MM.1S (cell line): ENCODE measurements at regions not wholly inside any gene's neighbourhood (a gene's known extent, or its start where the extent isn't known, plus 50 kb on each side); places are given as distances from the start of the nearest gene placed in this dataset.
"Not testable (repeated sequence)": the region's sequence is repeated elsewhere in the genome, so short reads cannot be mapped to it uniquely, and the experiment has no call there.

Experiments used
- DNase-seq: peaks from one replicate; pipeline ENCODE4 v3.0.0-alpha.2; 2015
- H2AFZ ChIP-seq: fragments of 300-600 bp; sonication (generic); 2 replicates; pipeline ENCODE4 v1.6.0; 2016; ENCODE audit warnings: antibody characterized with exemption, low read length
- H3F3A ChIP-seq: fragments of 300-600 bp; sonication (generic); 2 replicates; pipeline ENCODE4 v1.6.1; 2016; ENCODE audit warnings: mild to moderate bottlenecking, antibody characterized with exemption, low read length, moderate library complexity, mixed read lengths; ENCODE audit not compliant: insufficient read depth
- H3K27ac ChIP-seq: fragments of 300-600 bp; sonication (generic); 2 replicates; pipeline ENCODE4 v1.5.1; 2016; ENCODE audit warnings: mild to moderate bottlenecking, low read length
- H3K27me3 ChIP-seq: fragments of 300-600 bp; sonication (generic); replicated peaks from 2 replicates; pipeline ENCODE4 v1.6.0; 2016; ENCODE audit warnings: low read length; ENCODE audit not compliant: insufficient read depth
- H3K36me3 ChIP-seq: fragments of 300-600 bp; sonication (generic); replicated peaks from 2 replicates; pipeline ENCODE4 v1.6.1; 2016; ENCODE audit warnings: mild to moderate bottlenecking, low read length, mixed read lengths; ENCODE audit not compliant: insufficient read depth
- H3K4me1 ChIP-seq: fragments of 300-600 bp; sonication (generic); 2 replicates; pipeline ENCODE4 v1.6.1; 2016; ENCODE audit warnings: low read length, mixed read lengths
- H3K4me2 ChIP-seq: fragments of 300-600 bp; sonication (generic); 2 replicates; pipeline ENCODE4 v1.6.0; 2016; ENCODE audit warnings: low read depth, low read length
- H3K4me3 ChIP-seq: fragments of 300-600 bp; sonication (generic); 2 replicates; pipeline ENCODE4 v1.5.1; 2016; ENCODE audit warnings: low read length, mixed read lengths
- H3K79me2 ChIP-seq: fragments of 300-600 bp; sonication (generic); 2 replicates; pipeline ENCODE4 v1.6.1; 2016; ENCODE audit warnings: mixed run types, low read length, mixed read lengths
- H3K9ac ChIP-seq: fragments of 300-600 bp; sonication (generic); 2 replicates; pipeline ENCODE4 v1.6.1; 2016; ENCODE audit warnings: low read length, mixed read lengths
- H3K9me2 ChIP-seq: fragments of 300-600 bp; sonication (generic); replicated peaks from 2 replicates; pipeline ENCODE4 v1.6.1; 2016; ENCODE audit warnings: mild to moderate bottlenecking, low read length, mixed read lengths; ENCODE audit not compliant: insufficient read depth
- H3K9me3 ChIP-seq: fragments of 300-600 bp; sonication (generic); replicated peaks from 2 replicates; pipeline ENCODE4 v1.6.1; 2016; ENCODE audit warnings: mild to moderate bottlenecking, low read length, mixed read lengths; ENCODE audit not compliant: insufficient read depth
- H4K20me1 ChIP-seq: fragments of 300-600 bp; sonication (generic); 2 replicates; pipeline ENCODE4 v1.6.1; 2016; ENCODE audit warnings: mild to moderate bottlenecking, low read length, moderate library complexity, mixed read lengths; ENCODE audit not compliant: insufficient read depth
- EZH2 ChIP-seq: fragments of 300-600 bp; sonication (generic); optimal IDR thresholded peaks from 2 replicates; pipeline ENCODE3; 2017; ENCODE audit warnings: low read depth, mild to moderate bottlenecking, antibody characterized with exemption, low read length, mixed read lengths
- EZH2phosphoT487 ChIP-seq: fragments of 300-600 bp; sonication (generic); IDR thresholded peaks from 2 replicates; pipeline ENCODE4 v1.6.1; 2018; ENCODE audit warnings: antibody characterized with exemption, low read length
- TF ChIP-seq, protein P1 (sequence below): fragments of 300-600 bp; sonication (generic); IDR thresholded peaks from 2 replicates; pipeline ENCODE4 v1.5.1; 2016; ENCODE audit warnings: antibody characterized with exemption, low read length, mixed read lengths

DNA sequence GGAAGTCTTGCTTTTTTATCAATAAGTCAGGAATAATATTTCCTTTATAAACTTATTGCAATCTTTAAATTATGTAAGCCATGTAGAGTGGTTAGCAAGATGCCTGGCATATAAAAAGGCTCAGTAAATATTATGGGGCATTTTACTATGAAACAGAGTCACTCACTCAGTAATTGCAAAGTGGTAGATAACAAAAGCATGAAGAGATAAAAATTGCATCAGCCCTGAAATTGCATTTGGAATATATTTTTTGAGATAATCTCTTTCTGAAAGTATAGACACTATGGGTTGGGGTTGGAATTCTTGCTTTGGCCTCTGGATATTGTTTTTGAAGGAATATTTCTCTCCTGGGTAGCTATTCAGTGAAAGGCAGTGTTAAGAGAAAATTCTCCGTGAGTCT lies 188.6 kb downstream of the JRKL start:
- no peaks in the 10 kb centered on the region for H3K79me2 ChIP-seq

DNA sequence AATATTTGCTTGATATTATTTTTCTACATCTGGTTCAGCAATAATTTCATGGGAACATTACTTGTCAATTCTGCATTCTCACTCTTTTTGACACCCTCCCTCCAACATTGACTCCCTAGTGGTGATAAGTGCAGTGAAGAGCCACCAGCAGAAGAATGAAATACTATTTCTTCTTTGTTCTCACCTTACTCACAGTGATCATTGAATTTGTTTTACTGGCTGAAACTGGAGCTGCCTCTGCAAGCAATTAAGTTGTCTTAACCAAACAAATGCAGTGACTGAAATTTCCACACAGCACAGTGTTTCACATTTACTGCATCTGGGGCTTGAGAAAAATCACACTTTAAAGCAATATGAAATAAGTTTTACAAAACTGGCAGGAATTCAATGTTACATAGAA lies 189.8 kb downstream of the JRKL start:
- no peak for DNase-seq
- Histone ChIP-seq H3K4me1 (no peaks in the 10 kb centered on the region), H3K9me3 (no peaks in the 10 kb centered on the region), H3K9me2 (no peaks in the 10 kb centered on the region), H2AFZ (no peak overlapping the region), H3K4me3 (no peak overlapping the region), H3K27me3 (no peaks in the 10 kb centered on the region), H3F3A (no peaks in the 10 kb centered on the region), H3K4me2 (no peak overlapping the region), H3K9ac (no peak overlapping the region), H3K27ac (no peak overlapping the region), H4K20me1 (no peaks in the 10 kb centered on the region), H3K79me2 (no peaks in the 10 kb centered on the region), H3K36me3 (no peaks in the 10 kb centered on the region)
- no peak for TF ChIP-seq EZH2
- TF ChIP-seq, protein P1, sequence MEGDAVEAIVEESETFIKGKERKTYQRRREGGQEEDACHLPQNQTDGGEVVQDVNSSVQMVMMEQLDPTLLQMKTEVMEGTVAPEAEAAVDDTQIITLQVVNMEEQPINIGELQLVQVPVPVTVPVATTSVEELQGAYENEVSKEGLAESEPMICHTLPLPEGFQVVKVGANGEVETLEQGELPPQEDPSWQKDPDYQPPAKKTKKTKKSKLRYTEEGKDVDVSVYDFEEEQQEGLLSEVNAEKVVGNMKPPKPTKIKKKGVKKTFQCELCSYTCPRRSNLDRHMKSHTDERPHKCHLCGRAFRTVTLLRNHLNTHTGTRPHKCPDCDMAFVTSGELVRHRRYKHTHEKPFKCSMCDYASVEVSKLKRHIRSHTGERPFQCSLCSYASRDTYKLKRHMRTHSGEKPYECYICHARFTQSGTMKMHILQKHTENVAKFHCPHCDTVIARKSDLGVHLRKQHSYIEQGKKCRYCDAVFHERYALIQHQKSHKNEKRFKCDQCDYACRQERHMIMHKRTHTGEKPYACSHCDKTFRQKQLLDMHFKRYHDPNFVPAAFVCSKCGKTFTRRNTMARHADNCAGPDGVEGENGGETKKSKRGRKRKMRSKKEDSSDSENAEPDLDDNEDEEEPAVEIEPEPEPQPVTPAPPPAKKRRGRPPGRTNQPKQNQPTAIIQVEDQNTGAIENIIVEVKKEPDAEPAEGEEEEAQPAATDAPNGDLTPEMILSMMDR: no peak
- TF ChIP-seq EZH2phosphoT487: no peak

More for the DNA sequence above, 188.6 kb downstream of the JRKL start:
- Histone ChIP-seq H2AFZ (no peak overlapping the region), H3K9me3 (no peaks in the 10 kb centered on the region), H3K4me1 (no peaks in the 10 kb centered on the region), H3K27me3 (no peaks in the 10 kb centered on the region), H4K20me1 (no peaks in the 10 kb centered on the region), H3K27ac (no peak overlapping the region), H3K4me3 (no peak overlapping the region), H3K9ac (no peak overlapping the region), H3F3A (no peaks in the 10 kb centered on the region), H3K4me2 (no peak overlapping the region), H3K9me2 (no peaks in the 10 kb centered on the region), H3K36me3 (no peaks in the 10 kb centered on the region)
- TF ChIP-seq EZH2 (no peak), EZH2phosphoT487 (no peak)
- TF ChIP-seq, protein P1: no peak
- no peak for DNase-seq

DNA sequence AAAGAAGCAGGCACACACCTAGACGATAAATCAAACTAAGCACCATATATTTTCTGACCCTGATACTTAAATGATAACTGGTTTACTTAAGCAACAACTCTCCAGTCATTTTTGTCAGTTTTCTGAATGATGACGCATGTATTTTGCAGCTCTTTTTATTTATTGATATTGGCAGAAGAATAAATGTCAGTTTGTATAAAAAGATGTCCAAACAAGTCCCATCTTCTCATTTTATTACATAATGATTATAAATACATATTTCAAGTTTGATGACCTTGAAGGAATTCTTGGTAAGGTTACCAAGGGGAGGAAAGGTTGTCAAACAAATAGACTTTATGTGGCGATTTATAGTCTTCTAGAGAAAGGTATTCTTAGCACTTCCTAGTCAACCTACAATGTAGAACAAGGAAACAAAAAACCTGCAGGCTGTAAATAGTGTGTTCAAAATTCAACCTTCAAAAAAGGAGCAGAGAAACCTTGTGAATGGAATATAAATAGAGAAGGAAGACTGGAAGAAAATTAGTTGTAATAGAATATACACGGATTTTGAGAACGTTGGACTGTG lies 190.7 kb downstream of the JRKL start:
- Histone ChIP-seq H3K9me2 (no peaks in the 10 kb centered on the region), H3K4me1 (no peaks in the 10 kb centered on the region), H3K79me2 (no peaks in the 10 kb centered on the region), H3K9me3 (no peaks in the 10 kb centered on the region), H3K4me3 (no peak overlapping the region), H3K4me2 (no peak overlapping the region), H2AFZ (no peak overlapping the region), H3K36me3 (no peaks in the 10 kb centered on the region), H3K9ac (no peak overlapping the region), H4K20me1 (no peaks in the 10 kb centered on the region), H3K27ac (no peak overlapping the region), H3K27me3 (no peaks in the 10 kb centered on the region), H3F3A (no peaks in the 10 kb centered on the region)
- no peak for DNase-seq
- TF ChIP-seq EZH2phosphoT487 (no peak), EZH2 (no peak)
- TF ChIP-seq, protein P1: no peak

DNA sequence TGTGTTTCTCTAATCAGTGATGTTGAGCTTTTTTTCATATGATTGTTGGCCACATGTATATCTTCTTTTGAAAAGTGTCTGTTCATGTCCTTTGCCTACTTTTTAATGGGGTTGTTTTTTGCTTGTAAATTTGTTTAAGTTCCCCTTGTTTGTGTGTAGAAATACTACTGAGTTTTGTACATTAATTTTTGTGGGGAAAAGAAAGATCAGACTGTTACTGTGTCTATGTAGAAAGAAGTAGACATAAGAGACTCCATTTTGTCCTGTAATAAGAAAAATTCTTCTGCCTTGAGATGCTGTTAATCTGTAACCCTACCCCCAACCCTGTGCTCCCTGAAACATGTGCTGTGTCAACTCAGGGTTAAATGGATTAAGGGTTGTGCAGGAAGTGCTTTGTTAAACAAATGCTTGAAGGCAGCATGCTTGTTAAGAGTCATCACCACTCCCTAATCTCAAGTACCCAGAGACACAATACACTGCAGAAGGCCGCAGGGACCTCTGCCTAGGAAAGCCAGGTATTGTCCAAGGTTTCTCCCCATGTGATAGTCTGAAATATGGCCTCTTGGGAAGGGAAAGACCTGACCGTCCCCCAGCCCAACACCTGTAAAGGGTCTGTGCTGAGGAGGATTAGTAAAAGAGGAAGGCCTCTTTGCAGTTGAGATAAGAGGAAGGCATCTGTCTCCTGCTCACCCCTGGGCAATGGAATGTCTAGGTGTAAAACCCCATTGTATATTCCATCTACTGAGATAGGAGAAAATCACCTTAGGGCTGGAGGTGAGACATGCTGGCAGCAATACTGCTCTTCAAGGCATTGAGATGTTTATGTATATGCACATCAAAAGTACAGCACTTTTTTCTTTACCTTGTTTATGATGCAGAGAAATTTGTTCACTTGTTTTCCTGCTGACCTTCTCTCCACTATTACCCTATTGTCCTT lies 196.4 kb downstream of the JRKL start:
- not testable (repeated sequence) for H3F3A ChIP-seq, H3K27me3 ChIP-seq, H3K4me2 ChIP-seq, H3K27ac ChIP-seq, H4K20me1 ChIP-seq, H3K4me1 ChIP-seq, H3K4me3 ChIP-seq, H3K79me2 ChIP-seq, H3K9ac ChIP-seq, H3K9me3 ChIP-seq, H2AFZ ChIP-seq, DNase-seq, H3K9me2 ChIP-seq, H3K36me3 ChIP-seq

DNA sequence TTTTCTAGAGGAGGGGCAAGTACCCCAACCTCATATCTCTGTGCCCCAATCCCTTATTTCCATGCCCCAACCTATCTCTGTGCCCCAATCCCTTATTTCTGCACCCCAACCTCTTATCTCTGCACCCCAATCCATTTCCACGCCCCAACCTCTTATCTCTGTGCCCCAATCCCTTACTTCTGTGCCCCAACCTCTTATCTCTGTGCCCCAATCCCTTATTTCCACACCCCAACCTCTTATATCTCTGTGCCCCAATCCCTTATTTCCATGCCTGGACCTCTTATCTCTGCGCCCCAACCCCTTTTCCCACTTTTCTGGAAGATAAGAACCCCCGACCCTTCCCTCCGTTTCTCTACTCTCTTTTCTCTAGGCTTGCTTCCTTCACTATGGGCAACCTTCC lies 199.0 kb downstream of the JRKL start:
- not testable (repeated sequence) for H3F3A ChIP-seq

More for the DNA sequence above, 199.0 kb downstream of the JRKL start:
- H3K9me3 ChIP-seq, H3K4me3 ChIP-seq, DNase-seq, H3K9me2 ChIP-seq, H2AFZ ChIP-seq, H4K20me1 ChIP-seq, H3K4me1 ChIP-seq, H3K79me2 ChIP-seq, H3K4me2 ChIP-seq, H3K27ac ChIP-seq, H3K36me3 ChIP-seq, H3K9ac ChIP-seq, H3K27me3 ChIP-seq: not testable (repeated sequence)
